COLO829 (cell line): ENCODE measurements at regions not wholly inside any gene's neighbourhood (a gene's known extent, or its start where the extent isn't known, plus 50 kb on each side); places are given as distances from the start of the nearest gene placed in this dataset.
A peak's percentile ranks its signal among the peaks of the same experiment; 100 is the strongest.

Experiments used
- DNase-seq: peaks from one replicate; pipeline ENCODE4 v3.0.0; 2012; ENCODE audit warnings: low spot score

DNA sequence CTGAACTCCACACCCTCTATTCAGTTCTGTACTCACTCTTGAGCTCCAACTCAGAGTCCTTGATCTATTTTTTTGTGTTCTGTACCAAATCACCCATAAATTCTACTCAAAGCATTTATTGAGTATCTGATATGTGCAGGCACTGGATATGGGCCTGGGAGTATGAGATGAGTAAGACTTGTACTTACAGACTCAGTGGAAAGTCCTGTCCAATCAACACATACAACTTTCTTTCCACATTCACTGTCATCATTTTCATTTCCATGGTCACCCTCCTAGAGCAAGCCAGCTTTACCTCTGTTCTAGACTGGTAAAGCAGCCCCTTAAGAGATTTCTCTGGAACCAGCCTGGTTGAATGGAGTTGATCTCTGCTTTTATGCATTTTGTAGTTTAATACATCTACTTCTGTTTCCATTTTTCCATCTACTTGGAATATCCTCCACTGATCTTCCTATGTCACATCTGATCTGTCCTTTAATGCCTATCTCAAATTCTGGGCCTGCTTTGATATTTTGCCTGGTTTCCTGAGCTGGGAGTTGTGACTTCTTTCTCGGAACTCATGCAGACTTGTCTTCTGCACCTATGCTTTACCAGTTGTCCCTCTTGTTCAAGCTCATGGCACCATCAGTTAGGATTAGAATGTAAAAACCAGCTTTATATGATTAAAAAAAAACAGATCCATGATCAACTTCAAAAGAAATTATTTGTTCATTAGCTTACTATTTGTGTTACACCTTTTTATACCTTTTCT, 96.9 kb upstream of the GLS start:
- DNase-seq = no peak

GRCh38 chr2:190785334-190785733, 95.3 kb upstream of the GLS start:
- DNase-seq = no peak

DNA sequence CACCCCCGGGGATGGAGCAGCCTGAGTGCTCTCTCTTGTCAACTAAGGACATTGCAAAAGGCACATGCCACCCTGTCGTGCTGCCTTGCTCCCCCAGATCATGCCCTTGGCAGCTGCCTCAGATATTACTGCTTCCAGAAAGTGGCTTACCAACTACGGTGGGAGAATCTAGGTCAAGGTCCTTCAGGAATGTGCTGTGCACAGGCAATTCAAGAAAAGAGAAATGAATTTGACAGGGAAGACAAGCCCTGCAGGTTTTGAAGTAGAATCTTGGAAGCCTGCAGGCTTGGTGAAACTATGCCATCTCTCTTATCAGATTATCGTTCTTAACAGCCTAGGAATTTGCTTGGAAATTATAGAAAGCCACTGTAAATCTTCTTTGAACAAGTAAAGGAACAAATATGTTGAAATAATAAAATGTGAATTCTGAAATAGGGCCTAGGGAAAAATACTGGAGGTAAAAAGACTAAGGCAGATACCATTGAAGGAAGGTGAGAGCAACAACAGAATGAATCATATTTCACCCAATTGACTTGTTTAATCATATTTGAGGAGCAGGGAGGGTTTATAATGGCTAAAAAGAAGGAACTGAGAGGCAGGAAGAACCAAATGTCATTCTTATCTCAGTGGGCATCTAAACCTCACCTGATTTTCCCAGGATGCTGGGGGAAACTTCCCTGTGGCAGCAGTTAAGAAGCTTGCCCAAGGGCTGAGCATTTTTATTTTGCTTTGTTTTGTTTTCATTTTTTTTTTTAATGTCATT, 94.0 kb upstream of the GLS start:
- no peak for DNase-seq

- no peak for DNase-seq
Measured at GRCh38 chr2:190787743-190788235, 92.8 kb upstream of the GLS start.

DNA sequence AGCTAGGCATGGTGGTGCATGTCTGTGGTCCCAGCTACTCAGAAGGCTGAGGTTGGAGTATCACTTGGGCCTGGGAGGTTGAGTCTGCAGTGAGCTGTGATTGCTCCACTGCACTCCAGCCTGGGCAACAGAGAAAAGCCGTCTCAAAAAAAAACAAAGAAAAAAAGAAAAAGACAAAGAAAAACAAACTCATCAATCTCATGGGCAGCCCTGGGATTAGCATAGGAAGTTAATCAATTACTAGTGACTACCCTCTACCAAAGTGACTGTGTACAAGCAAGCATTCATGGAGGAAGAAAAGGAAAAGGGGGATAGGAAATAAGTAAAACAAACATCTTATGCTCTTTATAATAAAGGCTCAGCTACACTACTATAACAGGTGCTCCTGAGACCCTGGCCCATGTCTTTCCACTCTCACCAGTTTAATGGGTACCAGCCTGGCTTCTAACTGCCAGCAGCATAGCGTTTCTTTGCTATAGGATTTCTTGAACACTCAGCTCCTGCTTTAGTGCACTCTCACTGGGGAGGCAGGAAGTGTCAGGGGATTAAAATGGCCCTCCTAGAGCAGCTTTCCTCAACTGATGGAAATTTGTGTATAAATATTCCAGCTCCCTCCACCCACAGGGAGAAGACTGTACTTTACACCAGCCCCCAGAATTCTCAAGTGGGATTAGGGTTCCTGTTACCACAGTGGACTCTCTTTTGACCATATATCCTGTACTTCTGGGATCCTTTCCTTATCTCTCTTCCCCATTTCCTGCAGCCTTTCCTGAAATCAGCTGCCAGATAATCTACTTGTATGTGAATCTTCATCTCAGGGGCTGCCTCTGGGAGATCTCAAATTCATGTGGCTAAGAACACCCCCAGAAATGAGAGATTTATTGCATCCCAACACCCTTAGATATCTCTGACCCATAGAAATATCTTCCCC, 91.3 kb upstream of the GLS start:
- no peak for DNase-seq

GRCh38 chr2:190791347-190791975, 89.2 kb upstream of the GLS start:
- DNase-seq = peak; percentile 57

DNA sequence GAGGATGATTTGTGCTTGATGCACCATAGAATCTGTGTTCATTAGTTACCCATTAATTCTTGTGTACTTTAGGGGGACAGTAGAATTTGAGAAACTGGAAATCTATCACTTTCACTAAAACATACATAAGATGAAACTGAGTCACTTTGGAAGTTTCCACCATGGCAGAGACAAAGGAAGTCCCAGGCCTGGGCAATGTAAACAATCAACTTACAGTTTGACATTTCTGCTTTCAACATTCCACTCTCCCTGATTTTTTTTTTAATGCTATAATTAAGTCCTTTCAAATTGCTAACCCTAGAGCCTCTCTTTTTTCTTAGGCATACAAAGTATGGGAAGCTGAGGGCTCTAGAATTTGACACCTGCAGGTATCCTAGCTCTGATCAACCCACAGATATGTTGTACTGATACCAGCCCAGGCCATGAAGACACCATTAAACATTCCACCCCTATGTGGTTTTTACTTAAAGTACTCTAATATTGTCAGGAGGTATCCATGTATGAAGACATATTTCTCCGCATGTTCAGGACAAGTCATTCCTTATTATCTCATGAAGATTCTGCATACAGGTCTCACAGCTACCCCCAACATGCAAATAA, 88.5 kb upstream of the GLS start:
- no peak for DNase-seq

DNA sequence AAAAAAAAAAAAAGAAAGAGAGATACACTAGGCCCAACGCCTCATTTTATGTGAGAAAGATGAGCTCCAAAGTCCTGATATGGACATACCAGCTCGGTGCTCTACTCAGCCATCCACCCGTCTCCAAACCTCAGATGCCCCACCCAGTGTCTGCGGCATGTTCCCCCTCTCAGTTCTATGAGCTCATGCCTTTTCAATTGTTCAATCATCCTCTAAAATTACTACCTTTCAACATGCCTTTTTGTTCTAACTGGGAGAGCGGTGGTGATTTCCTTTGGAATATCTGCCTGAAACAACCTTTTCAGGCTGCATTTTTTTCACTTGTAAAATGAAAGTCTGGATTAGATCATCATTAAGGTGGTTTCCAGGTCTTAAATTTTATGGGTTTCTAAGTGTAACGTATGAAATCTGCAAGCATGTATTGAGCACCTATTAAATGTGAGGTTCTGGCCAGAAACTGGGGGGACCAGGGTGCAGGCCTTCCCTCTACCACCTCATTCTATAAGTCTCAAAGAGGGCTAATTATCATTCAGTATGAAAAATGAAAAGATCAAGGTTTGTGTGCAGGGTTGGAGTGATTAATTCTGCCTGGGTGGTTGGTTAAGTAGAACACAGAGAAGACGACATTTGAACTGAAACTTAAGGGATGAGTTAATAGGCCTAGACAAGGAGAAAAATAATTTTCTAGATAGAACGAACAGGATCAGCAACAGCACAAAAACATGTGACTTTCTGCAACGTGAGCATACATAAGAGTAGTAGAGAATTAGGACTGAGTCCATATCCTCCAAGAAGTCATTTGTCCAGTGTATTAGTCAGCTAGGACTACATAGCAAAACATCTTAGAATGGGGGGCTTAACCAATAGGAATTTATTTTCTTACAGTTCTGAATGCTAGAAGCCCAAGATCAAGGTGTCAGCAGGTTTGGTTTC, 87.4 kb upstream of the GLS start:
- no peak for DNase-seq

DNA sequence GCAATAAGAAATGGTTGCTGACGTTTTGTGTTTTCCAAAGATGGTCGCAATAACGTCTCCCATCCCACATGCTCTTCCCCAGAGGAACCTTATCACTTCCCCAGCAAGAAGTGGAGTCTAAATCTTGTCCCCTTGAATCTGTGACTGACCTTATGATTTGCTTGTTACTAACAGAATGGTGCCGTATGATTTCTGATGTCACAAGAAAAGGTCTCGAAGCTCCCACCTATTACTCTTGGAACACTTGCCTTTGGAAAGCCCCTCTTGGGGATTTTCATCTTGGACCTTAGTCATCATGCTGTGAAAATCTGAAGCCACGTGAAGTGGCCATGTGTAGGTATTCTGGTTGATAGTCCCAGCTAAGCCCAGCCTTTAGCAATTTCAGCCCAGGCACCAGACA, 86.2 kb upstream of the GLS start:
- DNase-seq = no peak

- DNase-seq = no peak
Measured at GRCh38 chr2:190794790-190795189, 85.8 kb upstream of the GLS start.

DNA sequence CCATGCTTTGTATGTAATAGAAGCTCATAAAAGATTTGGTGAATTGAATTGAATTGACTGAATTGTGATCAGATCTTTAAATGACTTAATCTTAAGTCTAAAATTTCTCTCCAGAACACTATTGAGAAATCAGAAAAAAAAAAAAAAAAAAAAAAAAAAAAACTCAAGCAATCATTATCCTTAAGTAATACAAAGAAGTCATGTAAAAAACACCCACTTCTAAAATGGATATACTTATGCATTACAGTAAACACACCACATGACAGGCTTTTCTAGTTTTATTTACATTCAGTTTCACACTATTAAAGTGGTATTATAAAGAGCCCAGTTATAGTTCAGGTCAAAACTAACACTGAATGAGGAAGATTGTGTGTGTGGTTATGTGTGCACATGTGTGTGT, 84.9 kb upstream of the GLS start:
- no peak for DNase-seq

- DNase-seq = no peak
Measured at GRCh38 chr2:190799999-190800398, 80.6 kb upstream of the GLS start.

GRCh38 chr2:190800528-190800927, 80.1 kb upstream of the GLS start:
- no peak for DNase-seq

- no peak for DNase-seq
Measured at GRCh38 chr2:190802129-190802528, 78.5 kb upstream of the GLS start.

DNA sequence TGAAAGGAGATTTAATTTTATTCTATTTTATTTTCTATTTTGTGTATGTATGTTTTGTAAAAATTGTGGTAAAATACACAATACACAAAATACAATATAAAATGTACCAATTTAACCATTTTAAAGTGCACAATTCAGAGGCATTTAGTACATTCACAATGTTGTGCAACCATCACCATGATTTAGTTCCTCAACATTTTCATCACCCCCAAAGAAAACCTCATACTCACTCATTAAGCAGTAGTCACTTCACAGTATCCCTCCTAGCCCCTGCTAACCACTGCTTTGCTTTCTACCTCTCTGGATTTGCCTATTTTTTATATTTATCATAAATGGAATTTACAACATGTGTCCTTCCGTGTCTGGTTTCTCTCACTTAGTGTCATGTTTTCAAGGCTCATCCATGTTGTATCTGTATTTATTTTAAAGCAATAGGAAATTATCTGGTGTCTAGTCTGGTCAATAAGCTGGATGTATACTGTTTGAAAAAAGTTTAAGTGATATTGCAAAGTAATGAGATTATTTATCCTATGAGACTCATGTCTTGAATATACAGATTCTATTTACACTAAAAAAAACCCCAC, 77.9 kb upstream of the GLS start:
- DNase-seq = no peak

GRCh38 chr2:190804182-190804795, 76.3 kb upstream of the GLS start:
- no peak for DNase-seq

DNA sequence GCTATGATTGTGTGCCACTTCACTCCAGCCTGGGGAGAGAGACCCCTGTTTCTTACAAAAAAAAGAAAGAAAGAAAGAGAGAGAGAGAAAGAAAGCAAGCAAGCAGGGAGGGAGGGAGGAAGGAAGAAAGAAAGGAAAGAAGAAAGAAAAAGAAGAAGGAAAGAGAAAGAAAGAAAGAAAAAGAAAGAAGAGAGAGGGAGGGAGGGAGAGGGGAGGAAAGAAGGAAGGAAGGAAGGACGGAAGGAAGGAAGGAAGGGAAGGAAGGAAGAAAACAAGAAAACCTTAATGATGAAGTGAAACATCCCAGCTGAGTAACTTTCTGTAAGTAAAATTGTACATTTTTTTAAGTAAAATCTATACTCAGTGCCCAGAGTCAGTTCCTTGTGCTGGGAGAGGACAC, 75.5 kb upstream of the GLS start:
- DNase-seq = no peak

- no peak for DNase-seq
Measured at GRCh38 chr2:190805843-190806242, 74.8 kb upstream of the GLS start.

DNA sequence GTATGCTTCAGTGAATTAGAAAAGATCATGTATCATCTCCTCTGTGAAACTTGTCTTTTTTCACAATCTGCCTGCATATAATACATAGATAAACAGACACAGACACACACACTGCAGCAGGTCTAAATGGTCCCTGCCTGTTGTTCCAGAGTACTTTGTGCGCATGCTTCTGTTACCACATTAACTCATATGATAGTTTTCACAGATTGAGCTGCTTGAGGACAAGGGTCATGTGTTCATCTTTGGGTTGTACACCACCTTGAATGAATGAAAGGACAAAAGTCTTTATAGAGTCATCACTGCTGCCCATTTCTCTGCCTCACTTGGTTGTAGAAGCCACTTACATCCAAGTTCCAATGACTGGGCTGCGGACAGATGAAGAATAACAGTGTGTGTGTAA, 72.7 kb upstream of the GLS start:
- DNase-seq = no peak
